H1 (cell line): ENCODE measurements at regions not wholly inside any gene's neighbourhood (a gene's known extent, or its start where the extent isn't known, plus 50 kb on each side); places are given as distances from the start of the nearest gene placed in this dataset.

ENCODE experiments used
- ASH2L ChIP-seq: fragments of 200-600, 300-600 bp; sonication (generic); IDR thresholded peaks from one replicate; pipeline ENCODE4 v1.7.1; 2017; ENCODE audit warnings: low read length
- CTBP2 ChIP-seq: IDR thresholded peaks from 2 replicates; pipeline ENCODE4 v1.7.0; 2011; ENCODE audit warnings: borderline replicate concordance, mild to moderate bottlenecking, moderate library complexity, mixed read lengths, low read length; ENCODE audit not compliant: insufficient read depth, insufficient read length
- PHF8 ChIP-seq: fragments of 200-600 bp; sonication (generic); conservative IDR thresholded peaks from 2 replicates; pipeline ENCODE4 v1.7.1; 2012; ENCODE audit warnings: low read depth, mild to moderate bottlenecking, inconsistent platforms, low read length, moderate library complexity
- SP1 ChIP-seq: IDR thresholded peaks from 2 replicates; pipeline ENCODE4 v1.6.1; 2011; ENCODE audit warnings: low read depth, low read length
- YY1 ChIP-seq: IDR thresholded peaks from 2 replicates; pipeline ENCODE4 v1.6.1; 2011; ENCODE audit warnings: low read depth, mild to moderate bottlenecking, low read length

DNA sequence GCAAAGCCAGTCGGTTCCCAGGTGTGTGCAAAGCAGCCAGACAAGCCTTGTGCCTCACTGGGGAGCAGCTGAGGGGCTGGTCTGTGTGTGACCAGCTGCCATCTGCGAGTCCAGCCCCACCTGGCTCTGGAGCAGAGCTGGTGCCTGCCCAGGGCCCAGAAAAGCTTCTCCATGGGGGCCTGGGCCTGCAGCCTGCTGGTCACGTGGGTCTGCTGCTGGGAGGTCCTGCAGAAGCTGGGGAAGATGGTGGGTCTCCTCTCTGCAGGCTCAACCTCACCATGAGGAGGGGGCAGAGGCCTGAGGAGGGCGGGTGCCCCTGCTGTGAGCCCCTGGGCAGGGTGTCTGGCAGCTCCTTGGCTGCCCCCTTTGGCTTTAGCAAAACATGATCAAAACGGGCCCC lies 71.9 kb downstream of the ENGASE start (continued):
- TF ChIP-seq CTBP2 (no peak), ASH2L (no peak), YY1 (no peak), SP1 (no peak), PHF8 (no peak)
